Peyer's patch (tissue), 4 donors: ENCODE measurements at regions not wholly inside any gene's neighbourhood (a gene's known extent, or its start where the extent isn't known, plus 50 kb on each side); places are given as distances from the start of the nearest gene placed in this dataset.

Source experiments
- DNase-seq, 3 donors: peaks; one replicate each; pipeline ENCODE4 v3.0.0-alpha.2; 2017 to 2019
- H3K27ac ChIP-seq, 4 donors: fragments of 200-600 bp; sonication (generic); one replicate each; pipeline ENCODE4 v1.5.1; 2016 to 2019
- H3K27me3 ChIP-seq, 2 donors: fragments of 200-600 bp; sonication (generic); one replicate each; pipeline ENCODE4 v1.5.1; 2019
- H3K36me3 ChIP-seq, 3 donors: fragments of 200-600 bp; sonication (generic); one replicate each; pipeline ENCODE4 v1.5.1; 2016 to 2019
- H3K4me1 ChIP-seq, 4 donors: fragments of 200-600 bp; sonication (generic); one replicate each; pipeline ENCODE4 v1.5.1; 2016 to 2019
- H3K4me3 ChIP-seq, 4 donors: fragments of 200-600 bp; sonication (generic); 1 replicate in 3 of 4; 2 replicates in 1 of 4; pipeline ENCODE4 v1.5.1; 2016 to 2019; ENCODE audit warnings: mild to moderate bottlenecking in 1 of 4
- H3K9me3 ChIP-seq, 4 donors: fragments of 200-600 bp; sonication (generic); one replicate each; pipeline ENCODE4 v1.5.1; 2016 to 2019; ENCODE audit warnings: mild to moderate bottlenecking in 1 of 4
- CTCF ChIP-seq, 6 experiments: fragments of 450-650 bp in 4 of 6; fragments of 200-600 bp in 2 of 6; sonication (generic) in 1 of 6; IDR thresholded peaks; one replicate each; pipeline ENCODE4 v1.5.1; 2017 to 2019; ENCODE audit warnings: antibody characterized with exemption in 6 of 6, mild to moderate bottlenecking in 3 of 6, moderate library complexity in 1 of 6
- POLR2A ChIP-seq, 2 donors: fragments of 450-650 bp; IDR thresholded peaks; one replicate each; pipeline ENCODE4 v1.5.1; 2017; ENCODE audit warnings: antibody characterized with exemption in 2 of 2, mild to moderate bottlenecking in 2 of 2, moderate library complexity in 2 of 2

- no peak overlapping the region for H3K27ac ChIP-seq
- no peaks in the 10 kb centered on the region for H3K4me1 ChIP-seq
- H3K9me3 ChIP-seq: no peaks in the 10 kb centered on the region
- H3K27me3 ChIP-seq: no peaks in the 10 kb centered on the region
- TF ChIP-seq CTCF (IDR thresholded peaks at IDR 0.05) (no peak), POLR2A (IDR thresholded peaks at IDR 0.05) (no peak)
- no peak overlapping the region for H3K4me3 ChIP-seq
- DNase-seq: no peak
- no peaks in the 10 kb centered on the region for H3K36me3 ChIP-seq
These were observed 55.0 kb upstream of the IFNAR2 start for GRCh38 chr21:33174756-33175155.
